IMR-90 (cell line): ENCODE measurements at regions not wholly inside any gene's neighbourhood (a gene's known extent, or its start where the extent isn't known, plus 50 kb on each side); places are given as distances from the start of the nearest gene placed in this dataset.

Experiments
- CHD1 ChIP-seq: IDR thresholded peaks from 2 replicates; pipeline ENCODE4 v1.6.1; 2012; ENCODE audit warnings: low read depth, low read length, improper control_type of control experiment
- MAFK ChIP-seq: IDR thresholded peaks from 2 replicates; pipeline ENCODE4 v1.6.1; 2012; ENCODE audit warnings: low read depth, low read length, improper control_type of control experiment
- MAZ ChIP-seq: IDR thresholded peaks from 2 replicates; pipeline ENCODE4 v1.6.1; 2012; ENCODE audit warnings: low read depth, mild to moderate bottlenecking, low read length, improper control_type of control experiment, moderate library complexity, borderline replicate concordance
- NFE2L2 ChIP-seq: fragments of 150-350 bp; IDR thresholded peaks from 2 replicates; pipeline ENCODE4 v1.6.1; 2016; ENCODE audit warnings: low read depth, mild to moderate bottlenecking, low read length
- POLR2A ChIP-seq: IDR thresholded peaks from 2 replicates; pipeline ENCODE4 v1.6.1; 2012; ENCODE audit warnings: mild to moderate bottlenecking, low read depth, low read length
- RAD21 ChIP-seq: IDR thresholded peaks from 2 replicates; pipeline ENCODE4 v1.6.1; 2012; ENCODE audit warnings: low read length, improper control_type of control experiment
- TF ChIP-seq, protein P1 (sequence below): conservative IDR thresholded peaks from 2 replicates; pipeline ENCODE4 v1.5.1; 2012; ENCODE audit warnings: mild to moderate bottlenecking, low read depth, low read length, improper control_type of control experiment
- TF ChIP-seq, protein P2 (sequence below): fragments of 150-350 bp; IDR thresholded peaks from 2 replicates; pipeline ENCODE4 v1.6.1; 2016; ENCODE audit warnings: low read depth, mild to moderate bottlenecking, low read length, moderate library complexity, borderline replicate concordance
- TF ChIP-seq, protein P3 (sequence below): fragments of 150-350 bp; IDR thresholded peaks from 2 replicates; pipeline ENCODE4 v1.6.1; 2017; ENCODE audit warnings: mild to moderate bottlenecking, antibody characterized with exemption, low read length, low read depth

DNA sequence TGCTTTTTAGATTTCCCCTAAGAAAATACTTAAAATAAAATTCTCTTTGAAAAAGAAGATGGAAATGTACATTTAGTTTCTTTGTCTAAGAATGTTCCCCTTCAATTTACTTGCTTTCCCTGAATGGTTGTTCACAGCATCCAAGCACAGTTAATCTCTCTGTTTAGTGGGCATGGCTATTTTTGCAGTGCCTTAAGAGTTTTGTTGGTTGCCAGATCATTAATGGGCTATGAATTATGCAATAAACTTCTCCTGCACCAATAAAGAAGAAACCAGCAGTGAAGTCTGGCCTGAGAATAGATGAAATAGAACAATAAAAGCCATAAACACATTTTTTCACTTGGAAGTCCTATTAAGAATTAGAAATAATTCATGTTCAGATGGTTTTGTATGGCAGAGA lies 980.4 kb upstream of the IGFBP7 start:
- TF ChIP-seq MAZ (no peak), POLR2A (no peak), NFE2L2 (no peak), RAD21 (no peak), MAFK (no peak), CHD1 (no peak)
- TF ChIP-seq, protein P1, sequence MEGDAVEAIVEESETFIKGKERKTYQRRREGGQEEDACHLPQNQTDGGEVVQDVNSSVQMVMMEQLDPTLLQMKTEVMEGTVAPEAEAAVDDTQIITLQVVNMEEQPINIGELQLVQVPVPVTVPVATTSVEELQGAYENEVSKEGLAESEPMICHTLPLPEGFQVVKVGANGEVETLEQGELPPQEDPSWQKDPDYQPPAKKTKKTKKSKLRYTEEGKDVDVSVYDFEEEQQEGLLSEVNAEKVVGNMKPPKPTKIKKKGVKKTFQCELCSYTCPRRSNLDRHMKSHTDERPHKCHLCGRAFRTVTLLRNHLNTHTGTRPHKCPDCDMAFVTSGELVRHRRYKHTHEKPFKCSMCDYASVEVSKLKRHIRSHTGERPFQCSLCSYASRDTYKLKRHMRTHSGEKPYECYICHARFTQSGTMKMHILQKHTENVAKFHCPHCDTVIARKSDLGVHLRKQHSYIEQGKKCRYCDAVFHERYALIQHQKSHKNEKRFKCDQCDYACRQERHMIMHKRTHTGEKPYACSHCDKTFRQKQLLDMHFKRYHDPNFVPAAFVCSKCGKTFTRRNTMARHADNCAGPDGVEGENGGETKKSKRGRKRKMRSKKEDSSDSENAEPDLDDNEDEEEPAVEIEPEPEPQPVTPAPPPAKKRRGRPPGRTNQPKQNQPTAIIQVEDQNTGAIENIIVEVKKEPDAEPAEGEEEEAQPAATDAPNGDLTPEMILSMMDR, result no peak
- TF ChIP-seq, protein P2, sequence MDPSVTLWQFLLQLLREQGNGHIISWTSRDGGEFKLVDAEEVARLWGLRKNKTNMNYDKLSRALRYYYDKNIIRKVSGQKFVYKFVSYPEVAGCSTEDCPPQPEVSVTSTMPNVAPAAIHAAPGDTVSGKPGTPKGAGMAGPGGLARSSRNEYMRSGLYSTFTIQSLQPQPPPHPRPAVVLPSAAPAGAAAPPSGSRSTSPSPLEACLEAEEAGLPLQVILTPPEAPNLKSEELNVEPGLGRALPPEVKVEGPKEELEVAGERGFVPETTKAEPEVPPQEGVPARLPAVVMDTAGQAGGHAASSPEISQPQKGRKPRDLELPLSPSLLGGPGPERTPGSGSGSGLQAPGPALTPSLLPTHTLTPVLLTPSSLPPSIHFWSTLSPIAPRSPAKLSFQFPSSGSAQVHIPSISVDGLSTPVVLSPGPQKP, result no peak
- TF ChIP-seq, protein P3, sequence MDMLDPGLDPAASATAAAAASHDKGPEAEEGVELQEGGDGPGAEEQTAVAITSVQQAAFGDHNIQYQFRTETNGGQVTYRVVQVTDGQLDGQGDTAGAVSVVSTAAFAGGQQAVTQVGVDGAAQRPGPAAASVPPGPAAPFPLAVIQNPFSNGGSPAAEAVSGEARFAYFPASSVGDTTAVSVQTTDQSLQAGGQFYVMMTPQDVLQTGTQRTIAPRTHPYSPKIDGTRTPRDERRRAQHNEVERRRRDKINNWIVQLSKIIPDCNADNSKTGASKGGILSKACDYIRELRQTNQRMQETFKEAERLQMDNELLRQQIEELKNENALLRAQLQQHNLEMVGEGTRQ, result no peak
